Fibroblast of peridontal ligament (primary cell): ENCODE measurements at regions not wholly inside any gene's neighbourhood (a gene's known extent, or its start where the extent isn't known, plus 50 kb on each side); places are given as distances from the start of the nearest gene placed in this dataset.

Experiments used
- DNase-seq: peaks from one replicate; pipeline ENCODE4 v3.0.0-alpha.2; 2010; ENCODE audit errors: extremely low read depth

GRCh38 chr12:126830778-126831680 lies 1435.9 kb upstream of the TMEM132C start:
- DNase-seq, result no peak

DNA sequence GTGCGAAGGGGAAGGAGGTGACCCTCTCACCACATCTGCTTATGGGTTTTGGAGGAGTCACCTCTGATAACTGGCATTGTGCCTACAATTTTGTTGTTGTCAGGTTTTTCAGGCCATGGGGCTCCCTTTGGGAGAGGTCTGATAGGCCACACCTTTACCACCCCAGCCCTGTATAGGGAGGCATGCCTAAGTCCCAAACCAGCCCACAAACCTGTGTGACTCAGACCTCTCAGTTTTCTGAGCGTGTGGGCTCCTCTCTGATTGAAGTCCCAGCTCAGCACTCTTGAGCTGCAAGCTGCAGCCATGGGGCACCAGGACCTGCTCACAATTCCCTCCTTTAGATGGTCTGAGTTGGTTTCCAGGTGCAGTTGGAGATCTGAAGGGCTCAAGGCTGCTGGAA lies 1429.3 kb upstream of the TMEM132C start:
- DNase-seq, result no peak

GRCh38 chr12:126843915-126844669 lies 1422.9 kb upstream of the TMEM132C start:
- DNase-seq, result no peak

DNA sequence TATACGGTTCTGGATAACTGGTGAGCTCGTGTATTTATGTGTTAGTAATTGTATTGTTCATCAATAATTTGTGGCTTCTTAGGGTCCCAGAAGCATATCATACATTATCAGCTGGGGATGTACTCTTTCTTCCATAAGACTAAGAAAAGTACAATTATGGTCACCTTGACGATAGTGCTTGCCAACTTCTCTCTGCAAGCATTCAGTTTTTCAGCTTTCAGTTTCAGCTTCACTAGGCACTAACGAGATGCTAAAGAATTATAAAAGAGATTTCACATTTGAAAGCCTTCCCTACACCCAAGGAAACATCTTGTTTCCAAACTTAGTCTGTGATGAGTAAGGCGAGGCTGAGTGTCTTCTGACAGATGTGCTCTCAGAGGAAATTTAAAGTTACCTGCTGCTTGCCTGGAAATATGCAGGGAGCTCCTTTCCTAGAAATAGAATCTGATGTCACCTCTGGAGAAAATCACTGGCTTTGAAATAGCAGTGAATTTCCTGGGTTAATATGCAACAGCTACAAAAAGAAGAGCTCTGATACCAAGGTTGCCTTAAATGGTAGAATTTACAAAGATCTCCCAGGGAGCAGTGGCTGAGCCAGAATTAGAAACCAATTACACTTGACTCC lies 1419.9 kb upstream of the TMEM132C start:
- DNase-seq, result no peak

DNA sequence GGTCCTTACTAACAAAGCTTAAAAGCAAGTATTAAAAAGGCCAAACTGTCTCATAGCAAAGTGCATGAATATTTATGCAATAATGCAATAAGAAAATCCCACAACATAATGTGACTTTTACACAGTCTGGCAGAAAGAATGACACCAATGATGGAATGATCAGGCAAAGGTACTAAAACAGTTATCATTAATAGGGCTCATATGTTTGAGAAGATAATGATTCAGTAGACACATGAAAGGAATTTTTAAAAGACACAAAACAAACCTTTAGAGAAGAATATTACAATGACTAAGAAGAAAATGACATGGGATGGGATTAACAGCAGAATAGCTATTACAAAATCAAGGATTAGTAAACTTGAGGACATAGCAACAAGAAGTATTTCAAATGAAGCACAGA lies 1411.2 kb upstream of the TMEM132C start:
- no peak for DNase-seq

DNA sequence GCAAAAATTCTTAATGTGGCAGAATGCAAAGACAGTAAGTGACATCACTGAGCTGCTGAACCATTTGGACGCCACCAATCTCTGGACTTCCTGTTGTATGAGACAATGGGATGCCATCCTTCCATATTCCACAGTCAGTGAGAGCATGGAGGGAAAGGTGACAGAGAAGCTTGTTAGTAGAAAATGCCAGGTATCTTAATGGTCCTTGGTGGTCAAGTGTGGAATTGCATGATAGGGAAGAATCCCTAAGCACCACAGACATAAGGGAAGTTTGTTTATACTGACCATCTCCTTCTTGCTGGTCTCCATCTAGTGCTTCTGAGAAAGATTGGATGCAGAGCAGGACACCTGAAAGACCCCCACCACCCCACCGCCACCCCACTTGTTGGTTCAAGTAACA lies 1410.0 kb upstream of the TMEM132C start:
- no peak for DNase-seq

- DNase-seq, result no peak
Observed at GRCh38 chr12:126858560-126858959, 1408.4 kb upstream of the TMEM132C start.

DNA sequence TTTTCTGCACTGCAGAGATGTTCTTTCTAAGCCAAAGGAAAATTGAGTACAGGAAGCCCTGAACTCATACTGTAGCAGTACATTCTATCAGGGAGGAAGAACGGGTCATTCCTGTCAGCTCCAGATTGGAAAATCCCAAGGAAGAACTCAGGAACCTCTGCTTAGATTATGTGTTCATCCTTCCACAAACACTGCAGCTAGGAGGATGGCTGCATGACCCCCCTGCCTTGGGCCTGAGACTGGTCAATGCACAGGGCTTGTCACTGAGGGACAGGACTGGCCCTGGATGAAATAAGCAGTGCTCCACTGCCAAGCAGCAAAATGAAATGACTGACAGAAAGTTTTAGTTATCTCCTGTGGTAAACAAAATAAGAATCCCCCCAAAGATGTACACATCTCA lies 1406.8 kb upstream of the TMEM132C start:
- no peak for DNase-seq

DNA sequence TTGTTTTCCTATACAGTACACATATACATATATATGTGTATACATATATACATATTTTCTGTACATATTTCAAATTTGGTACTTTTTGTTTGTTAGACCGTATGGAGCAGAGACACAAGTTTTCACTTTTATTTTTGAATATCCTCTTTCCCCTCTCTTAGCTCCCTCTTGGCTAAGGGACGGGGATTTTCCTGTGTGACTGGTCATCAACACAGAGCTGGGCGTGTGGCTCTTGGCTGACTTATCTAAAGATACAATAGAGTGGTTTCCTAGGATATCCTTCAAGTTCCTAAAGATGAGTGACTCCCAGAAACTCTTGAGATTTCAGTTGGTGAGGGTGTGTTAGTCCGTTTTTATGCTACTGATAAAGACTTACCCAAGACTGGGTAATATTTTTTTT lies 1404.5 kb upstream of the TMEM132C start:
- DNase-seq, result no peak

- no peak for DNase-seq
Observed at GRCh38 chr12:126869644-126870043, 1397.3 kb upstream of the TMEM132C start.

DNA sequence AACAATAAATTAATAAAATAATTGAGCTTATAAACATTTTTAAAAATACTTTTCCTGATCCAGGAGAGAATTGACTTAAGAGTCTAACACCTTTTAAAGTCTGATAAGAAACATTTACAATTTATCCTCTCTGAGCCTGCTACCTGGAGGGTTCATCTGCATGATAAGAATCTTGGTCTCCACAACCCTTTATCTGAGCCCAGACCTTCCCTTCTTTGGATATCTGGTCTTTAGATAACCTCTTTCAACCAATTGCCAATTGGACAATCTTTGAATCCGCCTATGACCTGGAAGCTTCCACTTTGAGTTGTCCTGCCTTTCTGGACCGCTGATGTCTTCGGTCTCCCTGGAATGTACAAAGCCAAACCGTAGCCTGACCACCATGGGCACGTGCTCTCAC lies 1393.3 kb upstream of the TMEM132C start:
- DNase-seq, result no peak

DNA sequence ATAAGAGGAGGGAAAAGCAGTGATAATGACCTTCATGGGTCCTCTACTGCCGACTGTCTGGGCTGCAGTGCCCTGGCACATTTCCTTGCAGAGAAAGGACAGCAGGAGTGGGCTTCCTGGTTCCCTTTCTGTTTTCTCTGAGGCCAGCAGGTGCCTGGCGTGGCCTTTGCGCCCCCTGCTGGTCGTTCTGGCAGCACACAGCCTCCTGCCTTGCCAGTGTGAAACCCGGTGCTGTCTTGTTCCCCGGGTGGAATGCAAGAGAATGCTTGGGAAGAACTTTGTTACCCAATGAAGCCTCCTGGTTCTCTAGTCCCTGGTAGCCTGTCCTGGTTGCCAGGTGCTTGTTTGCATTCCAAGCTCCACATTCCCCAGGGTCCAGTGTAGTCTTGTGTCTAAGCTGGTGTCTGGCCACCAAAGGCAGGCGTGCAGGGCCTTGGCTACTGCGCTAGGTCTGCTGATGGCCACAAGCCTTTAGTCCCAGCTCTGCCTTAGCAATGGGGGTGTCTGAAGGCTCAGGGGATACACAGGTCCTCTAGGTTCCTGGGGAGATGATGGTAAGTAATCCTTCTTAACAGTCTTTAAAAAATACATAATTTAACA lies 1392.4 kb upstream of the TMEM132C start:
- peak; percentile 49 for DNase-seq

DNA sequence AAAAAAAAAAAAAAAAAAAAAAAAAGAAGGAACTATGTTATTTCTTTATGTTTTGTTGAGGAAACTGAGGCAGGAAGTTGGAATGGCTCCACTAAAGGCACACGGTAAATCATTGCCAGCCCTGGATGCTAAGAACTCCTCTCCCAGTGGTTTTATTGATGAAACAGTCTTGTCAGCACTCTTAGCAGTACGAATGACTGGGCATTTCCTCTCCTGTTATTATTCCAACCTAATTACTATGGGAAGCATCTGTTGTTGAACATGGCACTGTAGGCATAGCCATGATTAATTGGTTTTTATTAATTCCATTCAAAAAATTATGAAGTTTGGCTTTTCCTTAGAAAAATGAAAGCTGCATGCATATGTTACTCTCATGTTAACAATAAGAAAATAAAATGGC lies 1387.1 kb upstream of the TMEM132C start:
- DNase-seq, result no peak

GRCh38 chr12:126883697-126884096 lies 1383.3 kb upstream of the TMEM132C start:
- no peak for DNase-seq

- no peak for DNase-seq
Observed at GRCh38 chr12:126889501-126889900, 1377.5 kb upstream of the TMEM132C start.

DNA sequence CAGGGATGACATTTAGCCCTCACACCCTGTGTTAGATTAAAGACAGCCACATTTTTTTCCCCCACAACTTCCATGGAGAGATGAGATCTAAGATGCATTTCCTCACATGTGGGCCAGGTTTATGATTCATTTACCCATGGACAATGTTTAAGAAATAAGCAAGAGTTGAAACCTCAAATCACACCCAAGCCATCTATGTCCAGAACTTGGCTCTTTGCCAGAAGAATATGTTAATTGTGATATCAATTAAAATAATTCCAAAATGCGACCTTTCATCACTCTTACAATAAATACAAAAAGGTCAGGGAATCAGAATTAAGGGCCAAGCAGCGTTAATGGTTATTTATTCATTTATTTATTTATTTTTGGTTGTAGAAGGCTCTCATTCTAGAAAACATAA lies 1376.9 kb upstream of the TMEM132C start:
- no peak for DNase-seq

- no peak for DNase-seq
Observed at GRCh38 chr12:126891789-126892188, 1375.2 kb upstream of the TMEM132C start.

- DNase-seq, result no peak
Observed at GRCh38 chr12:126895951-126896913, 1370.7 kb upstream of the TMEM132C start.

DNA sequence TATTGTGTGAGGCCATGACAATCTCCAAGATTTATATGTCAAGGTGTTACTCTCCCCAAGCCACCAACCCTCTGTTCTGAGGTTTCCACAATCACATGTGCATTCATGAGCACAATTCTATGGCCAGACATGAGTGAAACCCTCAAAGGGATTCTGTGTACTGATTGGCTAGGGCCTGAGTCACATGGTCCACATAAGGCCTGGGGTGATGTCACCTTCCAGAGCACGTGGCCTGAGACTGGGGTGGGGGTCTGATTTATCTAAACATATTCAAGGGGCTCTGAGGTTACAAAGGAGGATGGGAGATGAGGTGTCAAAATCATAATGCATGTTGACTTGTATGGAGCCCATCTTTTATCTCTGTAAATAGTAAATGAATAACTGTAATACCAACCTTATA lies 1369.9 kb upstream of the TMEM132C start:
- no peak for DNase-seq

DNA sequence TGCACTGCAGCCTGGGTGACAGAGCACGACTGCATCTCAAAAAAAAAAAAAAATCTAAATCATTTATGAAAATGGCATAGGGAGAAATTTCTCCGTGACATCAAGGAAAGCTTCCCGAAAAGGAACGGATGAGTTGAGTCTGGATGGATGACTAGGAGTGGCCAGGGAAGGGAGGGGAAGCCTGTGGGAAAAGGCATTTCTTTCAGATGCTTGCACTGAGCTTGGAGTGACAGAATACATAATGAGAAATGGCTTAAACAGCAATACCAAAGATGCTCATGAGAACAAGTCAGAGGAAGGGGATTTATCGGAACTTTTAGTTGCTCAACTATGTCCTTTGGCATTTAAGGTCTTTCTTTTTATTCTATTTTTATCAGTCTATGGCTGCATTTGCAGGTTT lies 1369.2 kb upstream of the TMEM132C start:
- DNase-seq, result no peak

DNA sequence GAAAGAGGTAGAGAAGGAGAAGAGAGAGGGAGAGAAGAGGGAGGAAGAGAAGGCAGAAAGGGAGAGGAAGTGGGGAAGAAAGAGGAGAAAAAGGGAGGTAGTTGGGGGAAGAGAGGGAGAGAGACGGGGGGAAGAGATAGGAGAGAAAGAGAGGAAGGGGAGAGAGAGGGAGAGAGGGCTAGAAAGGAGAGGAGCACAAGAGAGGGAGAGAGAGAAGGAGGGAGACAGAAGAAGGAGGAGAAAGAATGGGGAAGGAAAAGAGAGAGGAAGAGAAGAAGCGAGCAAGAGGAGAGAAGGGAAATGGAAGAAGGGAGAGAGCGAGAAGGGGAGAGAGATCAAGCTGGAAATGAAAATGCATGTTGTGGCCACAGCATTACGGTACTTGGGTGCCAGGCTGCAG lies 1368.4 kb upstream of the TMEM132C start:
- no peak for DNase-seq
